ENCODE measurements at regions not wholly inside any gene's neighbourhood (a gene's known extent, or its start where the extent isn't known, plus 50 kb on each side); places are given as distances from the start of the nearest gene placed in this dataset.

- Histone ChIP-seq H3K4me3 (no peak overlapping the region), H4K20me1 (ENCODE audit: control insufficient read depth, insufficient read depth) (no peaks in the 10 kb centered on the region), H3K9me3 (replicated peaks; ENCODE audit: control insufficient read depth, insufficient read depth, low read length) (no peaks in the 10 kb centered on the region), H3K27ac (ENCODE audit: control insufficient read depth, insufficient read depth) (no peak overlapping the region), H3K4me1 (ENCODE audit: control insufficient read depth, insufficient read depth, low read length) (no peaks in the 10 kb centered on the region), H3K9ac (ENCODE audit: control insufficient read depth, insufficient read depth, low read length) (no peak overlapping the region), H3K27me3 (replicated peaks in 1 of 2; ENCODE audit: control insufficient read depth in 2 of 2, insufficient read depth in 2 of 2, low read length in 1 of 2) (no peaks in the 10 kb centered on the region), H2AFZ (ENCODE audit: control insufficient read depth, low read depth, low read length) (no peak overlapping the region), H3K36me3 (ENCODE audit: control insufficient read depth in 2 of 2, insufficient read depth in 2 of 2, low read length in 1 of 2) (no peaks in the 10 kb centered on the region), H3K4me2 (ENCODE audit: control insufficient read depth, insufficient read depth) (no peak overlapping the region), H3K79me2 (ENCODE audit: control insufficient read depth, insufficient read depth, low read length) (no peaks in the 10 kb centered on the region)
- ChIA-PET POLR2A (no interaction called here), SMC1A (ENCODE audit: uncharacterized antibody, unreplicated experiment) (no interaction called here), RAD21 (ENCODE audit: unreplicated experiment) (no interaction called here), CTCF (no interaction called here)
- FAIRE-seq = no peak
- 0% methylated on average over 4 of the region's 4 CpGs for WGBS (ENCODE audit: insufficient coverage, insufficient replicate concordance, low lambda C conversion rate, missing lambda C conversion rate)
- DNase-seq (ENCODE audit: low read depth, low spot score) = no peak
- TF ChIP-seq EED (IDR thresholded peaks at IDR 0.05; ENCODE audit: low read depth) = no peak
- no peak for TF ChIP-seq RAD21 (IDR thresholded peaks at IDR 0.05; ENCODE audit: insufficient read depth, low read depth, low read length)
- no peak for TF ChIP-seq NKRF (conservative IDR thresholded peaks at IDR 0.05)
- TF ChIP-seq YY1 (IDR thresholded peaks at IDR 0.05; ENCODE audit: low read depth, low read length) = no peak
- TF ChIP-seq SMAD5 (IDR thresholded peaks at IDR 0.05; ENCODE audit: low read depth) = no peak
- TF ChIP-seq IRF4 (IDR thresholded peaks at IDR 0.05; ENCODE audit: low read depth, low read length) = no peak
- no peak for TF ChIP-seq IKZF1 (conservative IDR thresholded peaks at IDR 0.05)
- ATAC-seq = no peak
- no TSS peak for BruUV-seq (replicated peaks)
- intact Hi-C loops (cut with micrococcal nuclease; ENCODE audit: unreplicated experiment) (no loop called here), in situ Hi-C loops (cut with MboI) (no loop called here)
Measured at GRCh38 chr3:139258276-139258675, 85.5 kb upstream of the MRPS22 start.

GRCh38 chr3:139259398-139259797 lies 84.4 kb upstream of the MRPS22 start:
- WGBS (ENCODE audit: insufficient coverage, insufficient replicate concordance, low lambda C conversion rate, missing lambda C conversion rate) = 22% methylated on average over 2 of the region's 2 CpGs
- RAD21 ChIA-PET (ENCODE audit: unreplicated experiment) = no interaction called here
- CTCF ChIA-PET = no interaction called here
- POLR2A ChIA-PET = no interaction called here
- SMC1A ChIA-PET (ENCODE audit: uncharacterized antibody, unreplicated experiment) = no interaction called here
- no peak overlapping the region for H3K4me3 ChIP-seq
- no peaks in the 10 kb centered on the region for H3K27me3 ChIP-seq (replicated peaks in 1 of 2; ENCODE audit: control insufficient read depth in 2 of 2, insufficient read depth in 2 of 2, low read length in 1 of 2)
- H3K9ac ChIP-seq (ENCODE audit: control insufficient read depth, insufficient read depth, low read length) = no peak overlapping the region
- intact Hi-C loops (cut with micrococcal nuclease; ENCODE audit: unreplicated experiment) = no loop called here
- no peaks in the 10 kb centered on the region for H3K4me1 ChIP-seq (ENCODE audit: control insufficient read depth, insufficient read depth, low read length)
- H3K36me3 ChIP-seq (ENCODE audit: control insufficient read depth in 2 of 2, insufficient read depth in 2 of 2, low read length in 1 of 2) = no peaks in the 10 kb centered on the region
- H3K27ac ChIP-seq (ENCODE audit: control insufficient read depth, insufficient read depth) = no peak overlapping the region
- ATAC-seq (no peak), DNase-seq (ENCODE audit: low read depth, low spot score) (no peak), FAIRE-seq (no peak)
- no peak overlapping the region for H3K4me2 ChIP-seq (ENCODE audit: control insufficient read depth, insufficient read depth)
- no TSS peak for BruUV-seq (replicated peaks)
- in situ Hi-C loops (cut with MboI) = no loop called here
- H2AFZ ChIP-seq (ENCODE audit: control insufficient read depth, low read depth, low read length) = no peak overlapping the region
- no peaks in the 10 kb centered on the region for H3K79me2 ChIP-seq (ENCODE audit: control insufficient read depth, insufficient read depth, low read length)
- H4K20me1 ChIP-seq (ENCODE audit: control insufficient read depth, insufficient read depth) = no peaks in the 10 kb centered on the region
- H3K9me3 ChIP-seq (replicated peaks; ENCODE audit: control insufficient read depth, insufficient read depth, low read length) = no peaks in the 10 kb centered on the region
- TF ChIP-seq TAF1 (IDR thresholded peaks at IDR 0.05; ENCODE audit: borderline replicate concordance, low read depth, low read length) (no peak), E2F8 (IDR thresholded peaks at IDR 0.05; ENCODE audit: low read depth, partially characterized antibody) (no peak), HDAC2 (IDR thresholded peaks at IDR 0.05) (no peak), POU2F2 (IDR thresholded peaks at IDR 0.05; ENCODE audit: borderline replicate concordance, low read depth, low read length) (no peak), POLR2AphosphoS2 (IDR thresholded peaks at IDR 0.05; ENCODE audit: low read depth, low read length) (no peak)

All from GM12878 (cell line).